C4-2B (cell line): ENCODE measurements at regions not wholly inside any gene's neighbourhood (a gene's known extent, or its start where the extent isn't known, plus 50 kb on each side); places are given as distances from the start of the nearest gene placed in this dataset.

Experiments
- H3K27ac ChIP-seq: fragments of 450-650 bp; 2 replicates; pipeline ENCODE4 v1.5.1; 2017
- ZFX ChIP-seq: fragments of 450-650 bp; IDR thresholded peaks from 2 replicates; pipeline ENCODE4 v1.6.1; 2017
- TF ChIP-seq, protein P1 (sequence below): fragments of 450-650 bp; conservative IDR thresholded peaks from 2 replicates; pipeline ENCODE4 v1.5.1; 2017; ENCODE audit warnings: mild to moderate bottlenecking

DNA sequence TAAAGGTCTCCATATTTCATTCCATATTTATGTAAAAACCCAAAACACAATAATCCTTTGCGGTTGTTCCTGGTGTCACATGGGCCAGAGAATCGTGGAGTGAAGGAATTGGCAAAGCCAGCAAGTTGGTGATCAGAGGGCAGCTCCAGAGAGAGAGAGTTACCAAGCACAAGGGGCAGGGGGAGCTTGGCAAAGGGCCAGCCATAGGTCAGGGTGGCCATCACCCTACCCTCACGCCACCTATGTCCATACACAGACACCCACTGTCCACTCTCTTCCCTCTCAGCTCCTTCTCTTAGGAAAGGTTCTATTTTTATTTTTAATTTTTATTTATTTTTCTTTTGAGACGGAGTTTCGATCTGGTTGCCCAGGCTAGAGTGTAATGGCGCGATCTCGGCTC, 163.2 kb upstream of the JARID2 start:
- TF ChIP-seq ZFX = no peak
- TF ChIP-seq, protein P1, sequence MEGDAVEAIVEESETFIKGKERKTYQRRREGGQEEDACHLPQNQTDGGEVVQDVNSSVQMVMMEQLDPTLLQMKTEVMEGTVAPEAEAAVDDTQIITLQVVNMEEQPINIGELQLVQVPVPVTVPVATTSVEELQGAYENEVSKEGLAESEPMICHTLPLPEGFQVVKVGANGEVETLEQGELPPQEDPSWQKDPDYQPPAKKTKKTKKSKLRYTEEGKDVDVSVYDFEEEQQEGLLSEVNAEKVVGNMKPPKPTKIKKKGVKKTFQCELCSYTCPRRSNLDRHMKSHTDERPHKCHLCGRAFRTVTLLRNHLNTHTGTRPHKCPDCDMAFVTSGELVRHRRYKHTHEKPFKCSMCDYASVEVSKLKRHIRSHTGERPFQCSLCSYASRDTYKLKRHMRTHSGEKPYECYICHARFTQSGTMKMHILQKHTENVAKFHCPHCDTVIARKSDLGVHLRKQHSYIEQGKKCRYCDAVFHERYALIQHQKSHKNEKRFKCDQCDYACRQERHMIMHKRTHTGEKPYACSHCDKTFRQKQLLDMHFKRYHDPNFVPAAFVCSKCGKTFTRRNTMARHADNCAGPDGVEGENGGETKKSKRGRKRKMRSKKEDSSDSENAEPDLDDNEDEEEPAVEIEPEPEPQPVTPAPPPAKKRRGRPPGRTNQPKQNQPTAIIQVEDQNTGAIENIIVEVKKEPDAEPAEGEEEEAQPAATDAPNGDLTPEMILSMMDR = no peak
- no peak overlapping the region for H3K27ac ChIP-seq

DNA sequence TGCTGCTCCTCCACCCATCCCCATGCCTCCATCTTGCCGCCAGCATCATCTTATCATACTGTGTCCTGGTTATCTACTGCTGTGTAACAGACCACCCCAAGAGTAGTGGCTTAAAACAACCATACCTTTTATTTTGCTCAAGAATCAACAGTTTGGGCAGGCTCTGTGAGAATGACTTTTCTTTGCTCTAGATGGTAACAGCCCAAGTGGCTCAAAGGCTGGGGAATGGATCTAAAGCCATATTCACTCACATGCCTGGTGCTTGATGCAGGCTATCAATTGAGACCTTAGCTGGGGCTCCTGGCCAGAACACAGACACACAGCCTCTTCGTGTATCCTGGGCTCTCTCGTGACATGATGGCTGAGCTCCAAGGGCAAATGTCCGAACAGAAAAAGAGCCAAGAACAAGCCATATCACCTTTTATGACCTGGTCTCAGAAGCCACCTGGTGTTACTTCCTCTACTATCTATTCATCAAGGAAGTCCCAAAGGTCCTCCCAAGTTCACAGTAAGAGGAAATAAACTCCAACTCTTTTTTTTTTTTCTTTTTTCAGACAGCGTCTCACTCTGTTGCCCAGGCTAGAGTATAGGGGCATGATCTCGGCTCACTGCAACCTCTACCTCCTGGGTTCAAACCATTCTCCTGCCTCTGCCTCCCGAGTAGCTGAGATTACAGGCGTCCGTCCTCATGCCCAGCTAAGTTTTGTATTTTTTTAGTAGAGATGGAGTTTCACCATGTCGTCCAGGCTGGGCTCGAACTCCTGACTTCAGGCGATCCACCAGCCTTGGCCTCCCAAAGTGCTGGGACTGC, 159.3 kb upstream of the JARID2 start:
- TF ChIP-seq, protein P1 = no peak
- no peak for TF ChIP-seq ZFX
- H3K27ac ChIP-seq = peak overlapping the region; percentile 95

DNA sequence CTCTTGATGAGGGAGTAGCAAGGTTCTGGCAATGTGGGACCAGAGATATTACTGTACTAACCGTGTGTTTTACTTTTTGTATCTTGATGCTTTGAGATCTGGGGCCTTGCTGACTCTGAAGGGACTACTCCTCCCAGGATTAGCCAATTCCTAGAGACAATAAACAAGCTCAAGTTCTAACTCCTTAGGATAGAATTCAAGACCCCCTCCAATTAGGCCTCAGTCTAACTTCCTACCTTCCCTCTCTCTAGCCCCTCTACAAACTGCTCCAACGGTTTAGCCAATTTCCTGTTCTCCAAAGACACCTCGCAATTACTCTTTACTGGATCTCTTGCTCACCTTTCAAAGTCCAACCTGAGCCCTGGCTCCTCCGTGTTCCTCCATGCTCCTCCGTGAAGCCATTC, 158.7 kb upstream of the JARID2 start:
- H3K27ac ChIP-seq = peak overlapping the region; percentile 95
- TF ChIP-seq, protein P1 = no peak
- peak; percentile 19; the same call in 1 of the 2 replicates for TF ChIP-seq ZFX

DNA sequence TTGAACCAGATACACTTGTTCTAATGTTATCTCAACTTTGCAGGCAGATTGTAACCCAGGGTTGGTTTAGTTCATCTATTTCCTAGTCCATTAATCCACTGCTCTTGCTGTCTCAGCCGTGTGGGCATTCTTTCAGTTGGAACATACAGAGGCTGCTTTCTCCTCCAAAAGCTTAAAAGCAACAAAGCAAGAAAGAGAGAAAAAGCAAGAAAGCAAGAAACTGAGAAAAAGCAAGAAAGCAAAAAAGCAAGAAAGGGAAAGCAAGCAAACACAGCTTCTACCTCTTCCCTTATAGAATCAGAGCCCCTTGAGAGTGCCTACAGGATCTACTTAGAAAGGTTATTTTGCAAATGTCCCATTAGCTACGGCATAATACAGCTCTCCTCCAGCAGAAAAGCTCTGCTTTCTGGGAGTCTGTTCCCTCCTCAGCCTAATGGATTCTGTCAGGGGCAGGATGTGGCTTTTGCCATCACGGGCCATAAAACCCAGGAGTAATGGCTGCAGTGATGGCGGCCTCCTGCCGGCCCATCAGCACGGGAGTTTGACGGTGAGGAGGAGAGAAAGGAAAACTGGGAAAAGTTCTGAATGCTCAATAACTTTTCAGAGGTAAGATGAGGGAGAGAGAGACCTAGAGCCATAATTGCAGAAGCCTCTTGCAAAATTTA, 156.8 kb upstream of the JARID2 start:
- peak overlapping the region; percentile 95 for H3K27ac ChIP-seq
- TF ChIP-seq ZFX = no peak
- TF ChIP-seq, protein P1 = no peak

DNA sequence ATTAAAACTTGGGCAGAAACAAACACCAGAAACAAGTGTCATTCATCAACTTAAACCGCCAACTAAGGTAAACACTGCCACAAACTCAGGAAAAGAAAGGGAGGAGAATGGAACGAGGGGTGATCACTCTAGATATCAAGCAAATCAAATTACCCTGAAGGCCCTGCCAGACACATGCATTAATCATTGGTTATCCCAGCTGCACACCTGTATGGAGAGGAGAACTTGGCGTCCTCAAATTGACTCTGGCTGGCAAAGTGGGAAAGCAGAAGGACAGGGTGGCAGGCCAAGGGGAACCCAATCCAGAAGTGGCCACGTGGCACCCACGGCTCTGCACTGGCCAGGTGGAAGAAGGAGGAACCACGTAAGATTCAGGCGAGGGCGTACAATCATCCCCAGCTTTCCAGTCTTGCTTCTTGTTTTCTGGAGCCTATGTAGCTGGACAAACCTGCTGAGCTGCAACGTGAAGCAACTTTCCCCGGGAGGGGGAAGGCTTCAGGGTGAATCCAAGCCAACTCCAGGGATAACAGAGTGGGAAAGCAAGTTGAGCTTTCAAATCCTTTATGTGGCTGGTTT, 156.2 kb upstream of the JARID2 start:
- H3K27ac ChIP-seq = peak overlapping the region; percentile 95
- no peak for TF ChIP-seq ZFX
- TF ChIP-seq, protein P1 = no peak

DNA sequence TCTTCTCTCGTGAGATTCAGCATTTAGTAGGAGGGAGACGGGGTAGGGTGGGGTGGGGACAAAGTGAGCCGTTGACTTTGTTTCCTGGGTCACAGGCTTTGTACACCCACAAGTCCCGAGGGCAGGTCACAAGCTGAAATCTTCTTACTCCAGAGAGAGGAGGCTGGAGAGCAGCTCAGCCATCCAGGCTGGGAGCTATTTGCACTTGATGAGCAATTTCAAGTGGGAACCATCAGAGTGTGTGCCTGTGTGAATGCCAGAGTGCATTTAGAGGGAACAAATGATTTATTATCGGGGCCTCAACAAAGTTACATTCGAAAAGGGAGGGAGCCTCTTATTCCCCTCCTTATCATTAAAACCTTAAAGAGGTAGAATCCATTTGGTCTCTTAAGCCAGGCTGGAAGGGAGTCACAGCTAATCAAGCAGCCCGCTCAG, 155.7 kb upstream of the JARID2 start:
- H3K27ac ChIP-seq = peak overlapping the region; percentile 95
- no peak for TF ChIP-seq ZFX
- TF ChIP-seq, protein P1 = no peak
